Right lobe of liver (tissue), 4 donors: ENCODE measurements at regions not wholly inside any gene's neighbourhood (a gene's known extent, or its start where the extent isn't known, plus 50 kb on each side); places are given as distances from the start of the nearest gene placed in this dataset.

Experiments used
- CTCF ChIP-seq, 4 donors: fragments of 200-600 bp in 3 of 4; fragments of 450-650 bp in 1 of 4; IDR thresholded peaks; one replicate each; pipeline versions ENCODE4 v1.5.1 to v1.8.0; 2016 to 2022; ENCODE audit warnings: antibody characterized with exemption in 4 of 4, mild to moderate bottlenecking in 2 of 4
- POLR2A ChIP-seq: fragments of 450-650 bp; IDR thresholded peaks from one replicate; pipeline ENCODE4 v1.6.1; 2017; ENCODE audit warnings: antibody characterized with exemption, mild to moderate bottlenecking
- donor health status: DM: no; HTN: no; CAD: no.
- donor health status: DM: no; HTN: no; CAD: no.
- donor health status: DM: no; HTN: yes; CAD: no.

- TF ChIP-seq CTCF (IDR thresholded peaks at IDR 0.05) (no peak), POLR2A (no peak)
These were observed 163.0 kb downstream of the ABCA8 start for GRCh38 chr17:68792042-68792685.
